Natural killer cell treated with Interleukin-12 subunit alpha and Interleukin-12 subunit beta and Interleukin-15 and Interleukin-18, amount 100 ng/mL, for 72 hours (primary cell): ENCODE measurements at regions not wholly inside any gene's neighbourhood (a gene's known extent, or its start where the extent isn't known, plus 50 kb on each side); places are given as distances from the start of the nearest gene placed in this dataset.
"Not testable (repeated sequence)": the region's sequence is repeated elsewhere in the genome, so short reads cannot be mapped to it uniquely, and the experiment has no call there.

Experiments used
- ATAC-seq, 2 donors: fragments of 150-1000 bp; cut with Tn5 transposase in 1 of 2; sonication (Bioruptor Pico), chemical (Tn5 transposase) in 1 of 2; 2 replicates each; pipeline ENCODE4 v1.10.0; 2021
- DNase-seq: peaks from one replicate; pipeline ENCODE4 v3.0.0; 2022; ENCODE audit warnings: low spot score
- H3K27ac Mint-ChIP-seq, 2 donors: 1 replicate in 1 of 2; 2 replicates in 1 of 2; pipeline ENCODE4 v1.8.0; 2022; ENCODE audit warnings: mixed read lengths in 2 of 2, mild to moderate bottlenecking in 1 of 2, moderate library complexity in 1 of 2
- H3K27me3 Mint-ChIP-seq, 2 donors: 1 replicate in 1 of 2; 2 replicates in 1 of 2; pipeline ENCODE4 v1.8.0; 2022; ENCODE audit warnings: mixed read lengths in 2 of 2
- H3K36me3 Mint-ChIP-seq: one replicate; pipeline ENCODE4 v1.8.0; 2022; ENCODE audit warnings: mixed read lengths
- H3K4me1 Mint-ChIP-seq, 2 donors: 1 replicate in 1 of 2; 2 replicates in 1 of 2; pipeline ENCODE4 v1.8.0; 2022; ENCODE audit warnings: low read depth in 2 of 2, mixed read lengths in 2 of 2, mild to moderate bottlenecking in 1 of 2
- H3K4me3 Mint-ChIP-seq: one replicate; pipeline ENCODE4 v1.8.0; 2022; ENCODE audit warnings: mixed read lengths
- H3K9me3 Mint-ChIP-seq: 2 replicates; pipeline ENCODE4 v1.8.0; 2022; ENCODE audit warnings: mixed read lengths

GRCh38 chr14:76705214-76705613 is 56.1 kb upstream of the VASH1 start:
- ATAC-seq (no peak), DNase-seq (no peak)
- H3K27me3 Mint-ChIP-seq: peaks cover 6 to 9% of the 10 kb centered on the region in 2 donors
- H3K4me1 Mint-ChIP-seq: no peaks in the 10 kb centered on the region
- no peaks in the 10 kb centered on the region for H3K9me3 Mint-ChIP-seq
- H3K36me3 Mint-ChIP-seq: no peaks in the 10 kb centered on the region
- H3K27ac Mint-ChIP-seq: no peak overlapping the region
- no peak overlapping the region for H3K4me3 Mint-ChIP-seq

- H3K4me3 Mint-ChIP-seq, ATAC-seq, H3K9me3 Mint-ChIP-seq, H3K4me1 Mint-ChIP-seq, H3K36me3 Mint-ChIP-seq, H3K27ac Mint-ChIP-seq, DNase-seq: not testable (repeated sequence)
- H3K27me3 Mint-ChIP-seq: peaks cover 8 to 10% of the 10 kb centered on the region in 2 donors
These were observed 55.1 kb upstream of the VASH1 start for GRCh38 chr14:76706207-76706606.

- no peaks in the 10 kb centered on the region for H3K4me1 Mint-ChIP-seq
- no peak overlapping the region for H3K27ac Mint-ChIP-seq
- no peaks in the 10 kb centered on the region for H3K9me3 Mint-ChIP-seq
- H3K4me3 Mint-ChIP-seq: no peak overlapping the region
- no peaks in the 10 kb centered on the region for H3K36me3 Mint-ChIP-seq
- peaks cover 8 to 10% of the 10 kb centered on the region in 2 donors for H3K27me3 Mint-ChIP-seq
- ATAC-seq: peak in 1 of 2 donors; percentile 20
- no peak for DNase-seq
These were observed 54.5 kb upstream of the VASH1 start for GRCh38 chr14:76706811-76707210.

GRCh38 chr14:76708028-76708427 is 53.2 kb upstream of the VASH1 start:
- Mint-ChIP-seq H3K27ac (no peak overlapping the region), H3K4me1 (no peaks in the 10 kb centered on the region), H3K27me3 (peaks cover 8% of the 10 kb centered on the region in 2 donors), H3K4me3 (no peak overlapping the region), H3K36me3 (no peaks in the 10 kb centered on the region), H3K9me3 (no peaks in the 10 kb centered on the region)
- ATAC-seq (peak in 1 of 2 donors; percentile 17), DNase-seq (no peak)

GRCh38 chr14:76708771-76709170 is 52.5 kb upstream of the VASH1 start:
- H3K27me3 Mint-ChIP-seq: peaks cover 8 to 13% of the 10 kb centered on the region in 2 donors
- no peak for DNase-seq
- H3K9me3 Mint-ChIP-seq: no peaks in the 10 kb centered on the region
- no peak for ATAC-seq
- H3K4me1 Mint-ChIP-seq: no peaks in the 10 kb centered on the region
- H3K27ac Mint-ChIP-seq: no peak overlapping the region
- H3K36me3 Mint-ChIP-seq: no peaks in the 10 kb centered on the region
- no peak overlapping the region for H3K4me3 Mint-ChIP-seq

GRCh38 chr14:76710056-76711010 is 50.9 kb upstream of the VASH1 start:
- Mint-ChIP-seq H3K4me1 (no peaks in the 10 kb centered on the region), H3K36me3 (no peaks in the 10 kb centered on the region), H3K9me3 (no peaks in the 10 kb centered on the region), H3K4me3 (no peak overlapping the region), H3K27ac (no peak overlapping the region), H3K27me3 (peaks cover 4 to 14% of the 10 kb centered on the region in 2 donors)
- DNase-seq (no peak), ATAC-seq (peak in 1 of 2 donors; percentile 49)
